Cardiac fibroblast (primary cell): ENCODE measurements at regions not wholly inside any gene's neighbourhood (a gene's known extent, or its start where the extent isn't known, plus 50 kb on each side); places are given as distances from the start of the nearest gene placed in this dataset.

Experiments
- DNase-seq, 2 donors: peaks; one replicate each; pipeline versions ENCODE4 v3.0.0 to v3.0.0-alpha.2; 2010; ENCODE audit warnings: low read depth in 2 of 2
- H3K4me3 ChIP-seq, 2 donors: replicated peaks in 1 of 2; 1 replicate in 1 of 2; 2 replicates in 1 of 2; pipeline ENCODE4 v1.5.1; 2011; ENCODE audit warnings: low read depth in 2 of 2, low read length in 2 of 2, mild to moderate bottlenecking in 2 of 2, moderate library complexity in 1 of 2
- TF ChIP-seq, protein P1 (sequence below): IDR thresholded peaks from one replicate; pipeline ENCODE4 v1.5.1; 2011; ENCODE audit warnings: low read depth, mild to moderate bottlenecking, low read length, inconsistent platforms

DNA sequence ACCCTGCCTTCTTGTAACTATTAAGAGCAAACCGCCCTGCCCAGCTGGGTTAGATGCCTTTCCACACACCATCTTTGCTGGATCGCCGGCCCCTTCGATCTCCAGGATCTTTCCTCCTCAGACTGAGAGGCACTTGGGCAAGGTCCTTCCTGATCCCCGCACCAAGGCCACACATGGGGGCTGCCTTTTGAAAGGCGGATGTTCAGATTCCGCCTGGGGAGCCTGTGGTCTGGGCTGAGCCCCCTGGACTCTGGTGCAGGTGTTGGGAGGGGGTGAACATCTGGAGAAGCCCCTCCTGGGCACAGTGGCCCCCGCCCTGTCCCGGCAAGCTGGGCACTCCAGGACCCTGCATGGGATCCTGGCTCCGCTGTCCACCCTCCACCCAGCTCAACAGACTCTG, 135.4 kb upstream of the HDAC4 start:
- DNase-seq, result no peak
- TF ChIP-seq, protein P1, sequence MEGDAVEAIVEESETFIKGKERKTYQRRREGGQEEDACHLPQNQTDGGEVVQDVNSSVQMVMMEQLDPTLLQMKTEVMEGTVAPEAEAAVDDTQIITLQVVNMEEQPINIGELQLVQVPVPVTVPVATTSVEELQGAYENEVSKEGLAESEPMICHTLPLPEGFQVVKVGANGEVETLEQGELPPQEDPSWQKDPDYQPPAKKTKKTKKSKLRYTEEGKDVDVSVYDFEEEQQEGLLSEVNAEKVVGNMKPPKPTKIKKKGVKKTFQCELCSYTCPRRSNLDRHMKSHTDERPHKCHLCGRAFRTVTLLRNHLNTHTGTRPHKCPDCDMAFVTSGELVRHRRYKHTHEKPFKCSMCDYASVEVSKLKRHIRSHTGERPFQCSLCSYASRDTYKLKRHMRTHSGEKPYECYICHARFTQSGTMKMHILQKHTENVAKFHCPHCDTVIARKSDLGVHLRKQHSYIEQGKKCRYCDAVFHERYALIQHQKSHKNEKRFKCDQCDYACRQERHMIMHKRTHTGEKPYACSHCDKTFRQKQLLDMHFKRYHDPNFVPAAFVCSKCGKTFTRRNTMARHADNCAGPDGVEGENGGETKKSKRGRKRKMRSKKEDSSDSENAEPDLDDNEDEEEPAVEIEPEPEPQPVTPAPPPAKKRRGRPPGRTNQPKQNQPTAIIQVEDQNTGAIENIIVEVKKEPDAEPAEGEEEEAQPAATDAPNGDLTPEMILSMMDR, result no peak
- no peak overlapping the region for H3K4me3 ChIP-seq

DNA sequence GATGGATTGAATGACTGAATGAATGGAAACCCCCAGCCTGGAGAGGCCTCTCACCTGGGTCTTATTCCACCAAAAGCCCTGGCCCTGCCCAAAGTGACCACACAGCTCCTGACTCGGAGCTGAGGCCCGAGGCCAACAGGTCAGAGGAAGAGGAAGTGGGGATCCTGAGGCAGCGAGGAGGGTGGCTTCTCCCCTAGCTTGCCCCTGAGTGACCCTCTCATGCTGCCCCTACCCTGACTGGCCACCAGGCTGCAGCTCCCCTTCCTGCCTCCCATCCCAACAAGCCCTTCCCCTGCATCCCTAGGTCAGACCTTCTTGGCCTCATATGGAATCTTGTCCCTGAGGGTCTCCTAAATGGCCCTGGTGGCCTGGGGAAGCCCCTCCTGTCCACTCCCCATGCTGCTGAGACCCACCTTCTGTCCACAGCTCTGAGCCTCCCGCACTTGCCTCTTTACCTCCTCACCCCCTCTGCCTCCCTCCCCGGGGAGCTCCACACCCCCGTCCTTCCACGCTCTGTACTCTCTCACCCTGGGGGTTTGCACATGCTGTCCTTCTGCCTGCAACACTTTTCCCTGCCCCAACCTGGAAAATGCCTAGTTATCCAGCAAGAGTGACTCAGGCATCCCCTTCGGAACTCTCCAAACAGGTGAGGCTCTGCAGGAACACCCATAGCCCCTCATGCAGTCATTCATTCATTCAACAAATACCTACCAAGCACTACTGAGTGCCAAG, 134.8 kb upstream of the HDAC4 start:
- no peak for DNase-seq
- TF ChIP-seq, protein P1, result no peak
- H3K4me3 ChIP-seq, result no peak overlapping the region

DNA sequence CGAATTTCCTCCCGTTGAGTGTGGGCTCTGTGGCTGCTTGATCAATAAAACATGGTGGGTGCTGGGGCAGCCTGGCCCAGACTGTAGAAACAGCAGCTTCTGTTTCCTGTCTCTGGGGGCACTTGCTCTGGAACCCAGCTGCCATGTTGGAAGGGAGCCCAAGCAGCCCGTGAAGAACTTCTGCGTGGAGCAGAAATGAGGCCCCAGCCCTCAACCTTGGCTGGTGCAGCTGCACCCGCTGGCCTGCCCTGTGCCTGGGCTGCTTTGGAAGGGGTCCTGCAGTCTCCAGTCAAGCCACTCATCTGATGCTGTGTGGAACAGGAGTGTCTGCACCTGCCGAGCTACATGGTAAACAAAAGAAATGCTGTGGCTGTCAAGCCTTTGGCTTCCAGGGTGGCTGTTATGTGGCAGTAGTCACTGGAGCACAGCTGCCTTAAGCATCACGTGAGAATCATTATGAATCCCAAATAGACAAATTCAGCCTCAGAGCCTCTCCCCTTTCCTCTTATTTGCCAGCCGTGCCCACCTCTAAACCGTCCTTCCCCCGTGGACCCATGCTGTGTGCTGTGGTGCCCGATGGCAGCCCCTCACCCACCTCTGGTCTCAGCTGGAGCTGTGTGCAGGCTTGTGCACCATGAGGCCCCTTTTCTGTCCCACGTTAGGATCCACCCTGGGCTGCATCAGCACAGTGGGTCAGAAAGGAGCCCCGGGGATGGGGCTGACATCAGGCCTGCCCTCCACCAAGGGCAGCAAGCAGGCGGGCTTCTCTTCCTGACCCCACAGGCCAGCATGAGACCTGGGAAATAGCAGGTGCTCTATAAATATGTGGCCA, 134.0 kb upstream of the HDAC4 start:
- DNase-seq, result no peak

DNA sequence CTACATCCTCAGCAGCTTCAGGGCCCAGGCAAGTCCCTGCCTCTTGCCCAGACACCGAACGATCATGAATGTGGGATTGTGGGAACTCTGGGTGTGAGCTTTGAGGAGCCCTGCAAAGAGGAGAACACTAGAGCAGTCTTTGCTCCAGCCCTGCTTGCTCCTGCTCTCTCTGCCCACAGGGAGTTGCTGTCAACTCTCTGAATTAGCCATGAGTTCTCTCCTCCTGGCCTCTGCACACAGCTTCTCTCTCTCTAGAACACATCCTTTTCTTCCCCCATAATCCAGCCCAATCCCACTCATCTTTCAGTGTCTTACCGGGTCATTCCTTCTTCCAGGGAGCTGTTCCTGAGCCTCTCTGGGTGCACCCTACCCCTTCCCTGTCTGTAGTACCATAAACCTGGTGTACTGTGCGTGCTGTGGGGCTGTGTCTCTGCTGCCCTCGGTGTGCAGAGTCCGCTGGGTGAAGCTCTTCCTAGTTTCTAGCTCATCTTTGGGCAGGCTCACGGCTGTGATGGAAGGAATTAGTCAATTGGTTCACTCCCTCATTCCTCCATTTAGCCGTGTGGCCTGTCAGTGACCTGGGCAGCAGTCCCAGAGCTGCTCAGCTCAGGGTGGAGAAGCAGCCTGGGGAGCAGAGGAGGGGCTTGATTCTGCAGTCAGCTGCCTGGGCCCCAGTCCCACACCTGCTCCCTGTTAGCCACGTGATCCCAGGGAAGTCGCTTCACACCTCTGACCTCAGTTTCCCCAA, 132.9 kb upstream of the HDAC4 start:
- peak in 1 of 2 donors; percentile 14 for DNase-seq
- no peak overlapping the region for H3K4me3 ChIP-seq
- TF ChIP-seq, protein P1, result no peak

More for the DNA sequence above, 134.0 kb upstream of the HDAC4 start:
- no peak overlapping the region for H3K4me3 ChIP-seq
- TF ChIP-seq, protein P1, result no peak

DNA sequence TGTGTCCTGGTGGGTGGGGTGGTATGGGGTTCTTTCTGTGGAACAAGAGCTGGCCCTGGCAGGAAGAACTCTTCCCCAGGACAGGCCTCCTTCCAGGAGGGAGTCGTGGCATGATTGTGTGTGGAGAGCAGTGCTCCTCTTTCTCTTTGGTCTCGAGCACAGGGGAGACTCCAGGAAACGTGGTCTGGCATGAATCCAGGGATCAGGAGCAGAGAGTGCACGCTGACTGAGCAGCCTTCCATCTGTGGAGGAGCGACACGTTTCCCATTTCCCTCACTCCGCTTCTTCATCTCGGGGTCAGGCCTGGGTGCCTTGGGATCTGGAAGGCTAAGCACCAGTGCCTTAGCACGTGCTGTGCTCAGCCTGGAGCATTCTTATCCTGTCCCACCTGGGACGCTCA, 132.0 kb upstream of the HDAC4 start:
- H3K4me3 ChIP-seq, result no peak overlapping the region
- no peak for DNase-seq
- TF ChIP-seq, protein P1, result no peak

DNA sequence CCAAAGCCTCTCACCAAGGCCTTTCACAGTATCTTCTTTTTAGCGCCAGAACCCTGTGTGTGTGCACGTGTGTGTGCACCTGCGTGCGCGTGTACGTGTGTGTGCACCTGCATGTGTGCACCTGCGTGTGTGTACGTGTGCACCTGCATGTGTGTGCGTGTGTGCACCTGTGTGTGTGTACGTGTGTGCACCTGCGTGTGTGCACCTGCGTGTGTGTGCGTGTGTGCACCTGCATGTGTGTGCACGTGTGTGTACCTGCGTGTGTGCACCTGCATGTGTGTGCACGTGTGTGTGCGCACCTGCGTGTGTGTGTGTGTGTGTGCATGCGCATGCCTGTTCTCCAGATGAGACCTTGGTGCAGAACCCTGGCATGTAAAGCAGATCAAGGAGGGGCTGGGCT, 131.4 kb upstream of the HDAC4 start:
- H3K4me3 ChIP-seq, result no peak overlapping the region
- TF ChIP-seq, protein P1, result no peak
- DNase-seq, result no peak
